Endodermal cell (in vitro differentiated cells): ENCODE measurements at regions not wholly inside any gene's neighbourhood (a gene's known extent, or its start where the extent isn't known, plus 50 kb on each side); places are given as distances from the start of the nearest gene placed in this dataset.

Experiments
- DNase-seq: peaks from one replicate; pipeline ENCODE4 v3.0.0-alpha.2; 2017
- H3K27ac ChIP-seq: 2 replicates; pipeline ENCODE4 v1.5.1; 2013; ENCODE audit warnings: mild to moderate bottlenecking, low read depth, low read length, moderate library complexity
- H3K27me3 ChIP-seq: 2 replicates; pipeline ENCODE4 v1.6.1; 2013; ENCODE audit warnings: mild to moderate bottlenecking, low read length, moderate library complexity; ENCODE audit not compliant: insufficient read depth, control insufficient read depth, poor library complexity, severe bottlenecking
- H3K36me3 ChIP-seq: 2 replicates; pipeline ENCODE4 v1.7.0; 2013; ENCODE audit warnings: mild to moderate bottlenecking, low read length, moderate library complexity; ENCODE audit not compliant: control insufficient read depth, insufficient read depth
- H3K4me1 ChIP-seq: one replicate; pipeline ENCODE4 v1.7.0; 2013; ENCODE audit warnings: low read length; ENCODE audit not compliant: control insufficient read depth, insufficient read depth
- H3K4me3 ChIP-seq: 2 replicates; pipeline ENCODE4 v1.5.1; 2013; ENCODE audit warnings: mild to moderate bottlenecking, low read length, moderate library complexity
- H3K9ac ChIP-seq: 2 replicates; pipeline ENCODE4 v1.6.1; 2013; ENCODE audit warnings: mild to moderate bottlenecking, low read length, moderate library complexity; ENCODE audit not compliant: poor library complexity, severe bottlenecking; ENCODE audit errors: extremely low read depth
- H3K9me3 ChIP-seq: 2 replicates; pipeline ENCODE4 v1.6.1; 2013; ENCODE audit warnings: mild to moderate bottlenecking, low read length, moderate library complexity; ENCODE audit not compliant: control insufficient read depth
- H3K27ac Mint-ChIP-seq: 2 replicates; pipeline ENCODE4 v1.8.0; 2020; ENCODE audit warnings: mixed read lengths
- H3K27me3 Mint-ChIP-seq: 2 replicates; pipeline ENCODE4 v1.8.0; 2021; ENCODE audit warnings: mild to moderate bottlenecking, mixed read lengths; ENCODE audit not compliant: insufficient read depth
- H3K36me3 Mint-ChIP-seq: 2 replicates; pipeline ENCODE4 v1.8.0; 2020; ENCODE audit warnings: low read depth, mixed read lengths
- H3K4me1 Mint-ChIP-seq: 2 replicates; pipeline ENCODE4 v1.8.0; 2020; ENCODE audit warnings: mixed read lengths
- H3K4me3 Mint-ChIP-seq: 2 replicates; pipeline ENCODE4 v1.8.0; 2020; ENCODE audit warnings: mild to moderate bottlenecking, moderate library complexity, mixed read lengths
- H3K9me3 Mint-ChIP-seq: 2 replicates; pipeline ENCODE4 v1.8.0; 2020; ENCODE audit warnings: mild to moderate bottlenecking, mixed read lengths
- CTCF ChIP-seq: fragments of 200-600 bp; sonication (generic); conservative IDR thresholded peaks from 2 replicates; pipeline ENCODE4 v1.5.0; 2021; ENCODE audit warnings: antibody characterized with exemption, mild to moderate bottlenecking
- WGBS, 2 experiments: methylation state at CpG; one replicate each; pipeline versions ENCODE4 v1.1.5 to v1.1.7; 2013; ENCODE audit warnings: missing lambda C conversion rate in 2 of 2, mixed read lengths in 1 of 2; ENCODE audit not compliant: insufficient coverage in 1 of 2, insufficient read length in 1 of 2; 5-methylcytosine and 5-hydroxymethylcytosine counted together

- TF ChIP-seq CTCF, result no peak
- no peak overlapping the region for H3K4me3 Mint-ChIP-seq
- WGBS, 2 experiments, result 54 to 60% methylated on average over 1 to 6 of the region's 6 CpGs
- Histone ChIP-seq H3K4me1 (peaks cover 8% of the 10 kb centered on the region), H3K9ac (no peak overlapping the region), H3K4me3 (no peak overlapping the region), H3K36me3 (no peaks in the 10 kb centered on the region), H3K27me3 (no peaks in the 10 kb centered on the region), H3K9me3 (no peaks in the 10 kb centered on the region), H3K27ac (no peak overlapping the region)
- H3K27me3 Mint-ChIP-seq, result peaks cover 59% of the 10 kb centered on the region
- peaks cover 20% of the 10 kb centered on the region for H3K4me1 Mint-ChIP-seq
- no peak overlapping the region for H3K27ac Mint-ChIP-seq
- DNase-seq, result no peak
- H3K36me3 Mint-ChIP-seq, result no peaks in the 10 kb centered on the region
- H3K9me3 Mint-ChIP-seq, result no peaks in the 10 kb centered on the region
These were observed 96.6 kb upstream of the BANK1 start for GRCh38 chr4:101693842-101694398.

- Mint-ChIP-seq H3K27me3 (peaks cover 42% of the 10 kb centered on the region), H3K27ac (no peak overlapping the region), H3K4me3 (no peak overlapping the region), H3K4me1 (peaks cover 7% of the 10 kb centered on the region), H3K36me3 (no peaks in the 10 kb centered on the region), H3K9me3 (no peaks in the 10 kb centered on the region)
- no peak for TF ChIP-seq CTCF
- Histone ChIP-seq H3K9ac (no peak overlapping the region), H3K36me3 (no peaks in the 10 kb centered on the region), H3K27me3 (no peaks in the 10 kb centered on the region), H3K27ac (no peak overlapping the region), H3K4me1 (no peaks in the 10 kb centered on the region), H3K9me3 (no peaks in the 10 kb centered on the region), H3K4me3 (no peak overlapping the region)
- WGBS, 2 experiments, result 89 to 100% methylated on average over 1 of the region's 1 CpG
- no peak for DNase-seq
These were observed 101.3 kb upstream of the BANK1 start for GRCh38 chr4:101689220-101689619.

GRCh38 chr4:101685126-101685525 is 105.4 kb upstream of the BANK1 start:
- Histone ChIP-seq H3K27ac (no peak overlapping the region), H3K27me3 (no peaks in the 10 kb centered on the region), H3K9ac (no peak overlapping the region), H3K4me1 (no peaks in the 10 kb centered on the region), H3K9me3 (no peaks in the 10 kb centered on the region), H3K36me3 (no peaks in the 10 kb centered on the region), H3K4me3 (no peak overlapping the region)
- Mint-ChIP-seq H3K4me1 (no peaks in the 10 kb centered on the region), H3K9me3 (no peaks in the 10 kb centered on the region), H3K27ac (no peak overlapping the region), H3K4me3 (no peak overlapping the region), H3K27me3 (peaks cover 17% of the 10 kb centered on the region), H3K36me3 (no peaks in the 10 kb centered on the region)
- TF ChIP-seq CTCF, result no peak
- WGBS, 2 experiments, result 50 to 84% methylated on average over 1 of the region's 1 CpG
- no peak for DNase-seq
